ENCODE measurements at regions not wholly inside any gene's neighbourhood (a gene's known extent, or its start where the extent isn't known, plus 50 kb on each side); places are given as distances from the start of the nearest gene placed in this dataset.

- Histone ChIP-seq H2AFZ (ENCODE audit: low read depth, low read length, severe bottlenecking) (no peak overlapping the region), H3K27me3 (ENCODE audit: low read length) (no peaks in the 10 kb centered on the region), H3K4me3 (ENCODE audit: insufficient read depth, low read length, poor library complexity, severe bottlenecking) (no peak overlapping the region), H3K9me2 (replicated peaks; ENCODE audit: insufficient read depth, low read length) (no peaks in the 10 kb centered on the region), H3K4me2 (ENCODE audit: low read depth, low read length, poor library complexity, severe bottlenecking) (no peak overlapping the region), H4K20me1 (ENCODE audit: low read depth, low read length) (no peaks in the 10 kb centered on the region), H3K9me3 (ENCODE audit: insufficient read depth, low read length) (no peaks in the 10 kb centered on the region), H3K36me3 (ENCODE audit: low read length) (no peaks in the 10 kb centered on the region), H3K79me2 (ENCODE audit: insufficient read depth, low read length) (no peaks in the 10 kb centered on the region), H3K27ac (ENCODE audit: low read depth, low read length) (no peak overlapping the region), H3K9ac (ENCODE audit: low read length) (no peak overlapping the region), H3F3A (ENCODE audit: insufficient read depth) (no peaks in the 10 kb centered on the region)
- TF ChIP-seq EZH2phosphoT487 (conservative IDR thresholded peaks at IDR 0.05; ENCODE audit: low read length) (no peak), CTCF (IDR thresholded peaks at IDR 0.05; ENCODE audit: insufficient read depth, low read length, poor library complexity, severe bottlenecking) (no peak)
Observed at GRCh38 chr12:107418981-107419380, 266.6 kb upstream of the PWP1 start.

GRCh38 chr12:107423531-107423930 is 262.1 kb upstream of the PWP1 start:
- no peak overlapping the region for H3K4me3 ChIP-seq (ENCODE audit: insufficient read depth, low read length, poor library complexity, severe bottlenecking)
- H3K27ac ChIP-seq (ENCODE audit: low read depth, low read length) = no peak overlapping the region
- H3K79me2 ChIP-seq (ENCODE audit: insufficient read depth, low read length) = no peaks in the 10 kb centered on the region
- H3K4me2 ChIP-seq (ENCODE audit: low read depth, low read length, poor library complexity, severe bottlenecking) = no peak overlapping the region
- H2AFZ ChIP-seq (ENCODE audit: low read depth, low read length, severe bottlenecking) = no peak overlapping the region
- no peaks in the 10 kb centered on the region for H3K36me3 ChIP-seq (ENCODE audit: low read length)
- TF ChIP-seq CTCF (IDR thresholded peaks at IDR 0.05; ENCODE audit: insufficient read depth, low read length, poor library complexity, severe bottlenecking) (no peak), EZH2phosphoT487 (conservative IDR thresholded peaks at IDR 0.05; ENCODE audit: low read length) (no peak)
- H3K9ac ChIP-seq (ENCODE audit: low read length) = no peak overlapping the region
- no peaks in the 10 kb centered on the region for H3K9me2 ChIP-seq (replicated peaks; ENCODE audit: insufficient read depth, low read length)
- H3K9me3 ChIP-seq (ENCODE audit: insufficient read depth, low read length) = no peaks in the 10 kb centered on the region
- no peaks in the 10 kb centered on the region for H4K20me1 ChIP-seq (ENCODE audit: low read depth, low read length)
- no peaks in the 10 kb centered on the region for H3F3A ChIP-seq (ENCODE audit: insufficient read depth)
- no peaks in the 10 kb centered on the region for H3K27me3 ChIP-seq (ENCODE audit: low read length)

- Histone ChIP-seq H4K20me1 (ENCODE audit: low read depth, low read length) (no peaks in the 10 kb centered on the region), H3K79me2 (ENCODE audit: insufficient read depth, low read length) (no peaks in the 10 kb centered on the region), H2AFZ (ENCODE audit: low read depth, low read length, severe bottlenecking) (no peak overlapping the region), H3K4me3 (ENCODE audit: insufficient read depth, low read length, poor library complexity, severe bottlenecking) (no peak overlapping the region), H3K9ac (ENCODE audit: low read length) (no peak overlapping the region), H3K9me3 (ENCODE audit: insufficient read depth, low read length) (no peaks in the 10 kb centered on the region), H3K9me2 (replicated peaks; ENCODE audit: insufficient read depth, low read length) (no peaks in the 10 kb centered on the region), H3K4me2 (ENCODE audit: low read depth, low read length, poor library complexity, severe bottlenecking) (no peak overlapping the region), H3K27ac (ENCODE audit: low read depth, low read length) (no peak overlapping the region), H3K27me3 (ENCODE audit: low read length) (no peaks in the 10 kb centered on the region), H3F3A (ENCODE audit: insufficient read depth) (no peaks in the 10 kb centered on the region), H3K36me3 (ENCODE audit: low read length) (no peaks in the 10 kb centered on the region)
- no peak for TF ChIP-seq EZH2phosphoT487 (conservative IDR thresholded peaks at IDR 0.05; ENCODE audit: low read length)
- no peak for TF ChIP-seq CTCF (IDR thresholded peaks at IDR 0.05; ENCODE audit: insufficient read depth, low read length, poor library complexity, severe bottlenecking)
Observed at GRCh38 chr12:107429006-107429705, 256.4 kb upstream of the PWP1 start.

Data from SU-DHL-6 (cell line).